HG02610 (cell line): ENCODE measurements at regions not wholly inside any gene's neighbourhood (a gene's known extent, or its start where the extent isn't known, plus 50 kb on each side); places are given as distances from the start of the nearest gene placed in this dataset.

Source experiments
- ATAC-seq: cut with Tn5 transposase; IDR thresholded peaks from one replicate; pipeline ENCODE4 v1.9.1; 2021; ENCODE audit warnings: mild to moderate bottlenecking, moderate library complexity; ENCODE audit not compliant: unreplicated experiment

DNA sequence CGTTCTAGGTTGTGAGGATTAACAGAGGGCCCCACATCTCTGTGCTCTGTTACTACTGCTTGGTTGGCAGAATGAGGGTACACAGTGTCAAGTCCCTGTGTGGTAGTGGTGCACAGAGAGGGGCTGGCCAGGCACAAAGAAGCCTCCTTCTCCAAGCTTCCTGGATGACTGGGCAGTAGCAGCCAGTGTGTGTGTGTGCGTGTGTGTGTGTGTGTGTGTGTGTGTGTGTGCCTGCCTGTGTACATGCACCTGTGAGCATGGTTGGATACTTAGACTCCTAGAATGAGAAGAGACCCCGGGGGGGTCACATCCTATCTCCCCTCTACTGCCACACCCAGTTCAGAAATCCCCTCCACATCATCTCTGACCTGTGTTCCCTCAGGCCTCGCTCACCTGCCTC is 146.7 kb upstream of the UNC5B start:
- ATAC-seq = no peak

DNA sequence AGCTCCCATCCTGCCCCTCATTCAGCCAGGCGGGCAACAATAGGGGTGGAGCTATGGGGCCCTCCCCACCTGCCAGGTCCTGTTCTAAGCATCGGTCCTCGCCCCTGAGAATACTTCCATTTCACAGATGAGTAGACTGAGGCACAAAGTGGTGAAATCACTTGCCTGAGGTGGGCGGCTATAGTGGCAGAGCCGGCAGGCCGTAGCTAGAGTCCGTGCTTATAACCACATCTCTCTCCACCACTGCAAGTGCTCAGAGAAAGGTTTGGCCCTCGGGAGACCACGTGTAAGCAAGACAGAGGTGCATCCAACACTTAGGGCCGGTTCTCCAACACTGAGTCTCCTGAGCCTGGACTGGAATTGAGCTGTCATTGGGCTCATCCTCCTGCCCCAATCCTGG is 145.8 kb upstream of the UNC5B start:
- no peak for ATAC-seq

DNA sequence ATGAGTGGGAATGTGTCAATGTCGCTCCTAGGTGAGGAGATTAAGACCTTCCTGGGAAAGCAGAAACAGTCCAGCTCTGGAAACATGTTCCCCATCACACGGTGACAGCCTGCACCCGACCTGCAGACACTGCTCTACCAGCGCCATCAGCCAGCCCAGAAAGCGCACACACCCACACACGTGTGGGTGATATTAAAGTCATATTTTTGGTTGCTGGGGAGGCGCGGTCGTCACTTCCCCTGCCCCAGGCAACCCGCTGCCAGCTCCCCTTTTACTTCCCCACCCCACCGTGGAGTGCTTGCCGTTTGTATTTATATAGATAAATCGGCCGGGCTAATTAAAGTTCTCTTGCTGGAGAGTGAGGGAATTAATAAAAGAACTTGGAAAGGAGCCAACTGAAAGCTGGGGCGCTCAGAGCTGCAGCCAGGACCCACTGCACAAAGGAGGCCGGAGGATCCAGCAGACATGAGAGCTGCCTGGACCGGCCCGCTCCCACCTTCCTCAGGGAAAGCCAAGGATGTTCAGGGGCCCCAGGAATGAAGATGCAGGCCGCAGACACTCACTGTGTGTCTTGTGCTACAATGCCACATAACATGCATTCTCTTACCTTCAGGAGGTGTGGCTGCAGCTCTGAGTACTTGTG is 145.2 kb upstream of the UNC5B start:
- ATAC-seq = no peak

DNA sequence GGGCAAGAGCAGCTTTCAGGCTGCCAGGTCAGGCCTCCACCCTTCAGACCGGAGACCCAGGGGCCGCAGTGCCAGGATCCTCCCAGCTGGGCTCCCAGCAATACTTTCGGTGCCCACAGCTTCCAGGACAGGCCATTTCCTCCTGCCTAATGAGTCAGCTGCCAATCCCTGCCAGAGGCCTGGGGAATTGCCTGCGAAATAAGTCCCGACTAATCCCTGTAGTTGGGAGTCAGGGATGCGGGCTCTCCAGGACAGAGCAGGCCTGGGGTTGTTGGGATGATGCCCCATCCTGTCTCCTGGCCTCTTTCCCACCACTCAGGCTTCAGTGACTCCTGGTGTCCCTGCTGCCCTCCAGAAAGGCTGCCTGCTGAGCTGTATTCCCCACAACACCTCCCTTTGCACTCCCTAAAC is 143.5 kb upstream of the UNC5B start:
- no peak for ATAC-seq

DNA sequence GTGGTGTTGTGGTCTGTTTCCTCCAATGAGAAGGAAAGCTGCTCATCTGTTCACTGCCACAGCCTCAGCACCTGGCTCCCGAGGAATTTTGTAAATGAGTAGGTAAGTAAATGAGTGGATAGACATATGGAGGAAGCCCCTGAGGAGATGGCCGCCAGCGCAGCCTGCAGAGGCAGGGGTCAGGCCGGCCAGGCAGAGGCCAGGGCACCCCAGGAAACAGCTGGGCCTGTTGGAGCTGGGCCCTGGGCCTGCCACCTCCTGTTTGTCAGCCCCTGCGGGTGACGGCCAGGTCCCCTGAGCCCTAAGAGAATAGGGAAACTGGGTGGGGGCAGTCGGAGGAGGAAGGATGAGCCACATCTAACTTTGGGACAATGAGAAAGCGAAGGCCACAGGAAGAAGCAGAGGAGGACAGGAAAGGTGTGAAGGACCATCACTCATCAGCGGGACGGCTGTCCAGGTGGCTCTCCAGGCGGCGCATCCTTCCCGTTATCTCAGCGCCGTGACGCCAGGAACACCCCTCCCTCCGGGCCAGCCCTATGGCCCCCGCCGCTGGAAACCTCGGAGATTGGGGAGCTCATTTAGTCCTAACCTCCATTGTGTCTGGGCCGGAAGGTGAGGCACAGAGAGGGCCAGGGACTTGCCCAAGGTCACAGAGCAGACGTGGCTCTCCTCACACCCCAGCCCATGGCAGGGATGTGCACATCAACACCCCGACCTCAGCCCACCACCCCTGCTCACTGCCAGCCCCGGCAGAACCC is 142.3 kb upstream of the UNC5B start:
- ATAC-seq = no peak

DNA sequence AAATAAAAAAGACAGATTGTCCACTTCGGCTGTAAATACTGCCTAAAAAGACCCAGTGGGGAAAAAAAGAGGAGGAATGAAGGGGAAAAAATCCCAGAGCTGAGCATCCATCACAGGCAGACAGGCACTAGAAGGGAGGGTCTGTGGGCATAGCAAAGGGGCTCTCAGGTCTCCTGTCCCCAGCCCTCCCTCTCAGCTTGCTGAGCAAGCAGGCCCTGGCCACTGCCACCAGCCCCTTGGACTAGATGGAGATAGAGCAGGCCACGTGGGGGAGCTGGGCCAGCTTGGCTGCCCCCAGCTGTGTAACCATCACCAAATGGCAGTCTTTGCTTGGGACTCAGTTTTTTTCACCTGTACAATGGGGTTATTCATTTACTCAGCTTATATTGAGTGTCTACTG is 141.6 kb upstream of the UNC5B start:
- ATAC-seq = no peak

DNA sequence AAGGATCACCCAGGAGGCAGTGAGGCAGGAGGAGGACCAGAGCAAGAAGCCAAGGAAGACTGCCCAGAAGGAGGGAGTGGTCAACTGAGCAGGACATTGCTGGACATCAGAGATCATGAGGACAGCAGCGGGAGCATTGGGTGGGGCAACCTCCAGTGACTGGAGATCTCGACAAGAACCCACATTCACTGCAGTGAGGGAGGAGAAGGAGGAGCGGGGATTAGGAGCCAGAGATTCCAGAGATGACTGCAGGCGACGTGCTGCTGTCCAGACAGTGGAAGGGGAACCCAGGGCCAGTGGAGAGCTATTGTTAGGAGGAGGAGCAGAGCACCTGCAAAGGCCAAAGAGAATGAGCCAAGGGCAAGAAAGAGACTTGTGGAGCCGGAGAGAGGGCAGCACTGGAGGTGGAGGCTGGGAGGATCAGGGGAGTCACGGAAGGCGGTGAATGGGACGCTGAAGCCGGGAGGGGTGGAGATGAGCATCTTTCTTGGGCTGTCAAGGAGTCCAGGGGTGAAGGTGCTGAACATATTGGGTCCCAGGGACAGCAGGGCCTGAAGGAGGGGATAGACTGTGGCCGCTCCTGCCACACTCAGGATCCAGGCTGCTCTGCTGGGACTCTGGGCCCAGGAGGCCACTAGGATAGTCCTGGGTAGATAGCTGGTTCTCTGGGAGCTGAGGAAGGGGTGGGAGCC is 140.1 kb upstream of the UNC5B start:
- no peak for ATAC-seq

DNA sequence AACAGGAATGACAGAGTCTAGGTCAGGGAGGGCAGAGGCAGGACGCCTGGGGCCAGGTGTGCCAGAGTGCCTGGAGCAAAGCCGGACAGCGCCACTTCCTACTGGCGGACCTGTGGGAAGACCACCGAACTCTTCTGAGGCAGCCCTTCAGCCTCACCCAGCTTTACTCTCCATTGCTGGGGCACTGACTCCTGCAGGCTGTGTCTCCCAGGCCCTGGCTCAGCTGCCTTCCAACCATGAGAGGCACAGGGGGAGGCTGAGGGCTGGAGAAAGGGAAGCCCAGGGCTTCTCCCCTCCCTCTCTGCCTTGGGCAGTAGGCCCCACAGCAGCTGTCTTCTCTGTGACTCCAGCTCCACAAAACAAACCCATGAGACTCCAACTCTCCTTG is 139.6 kb upstream of the UNC5B start:
- no peak for ATAC-seq

DNA sequence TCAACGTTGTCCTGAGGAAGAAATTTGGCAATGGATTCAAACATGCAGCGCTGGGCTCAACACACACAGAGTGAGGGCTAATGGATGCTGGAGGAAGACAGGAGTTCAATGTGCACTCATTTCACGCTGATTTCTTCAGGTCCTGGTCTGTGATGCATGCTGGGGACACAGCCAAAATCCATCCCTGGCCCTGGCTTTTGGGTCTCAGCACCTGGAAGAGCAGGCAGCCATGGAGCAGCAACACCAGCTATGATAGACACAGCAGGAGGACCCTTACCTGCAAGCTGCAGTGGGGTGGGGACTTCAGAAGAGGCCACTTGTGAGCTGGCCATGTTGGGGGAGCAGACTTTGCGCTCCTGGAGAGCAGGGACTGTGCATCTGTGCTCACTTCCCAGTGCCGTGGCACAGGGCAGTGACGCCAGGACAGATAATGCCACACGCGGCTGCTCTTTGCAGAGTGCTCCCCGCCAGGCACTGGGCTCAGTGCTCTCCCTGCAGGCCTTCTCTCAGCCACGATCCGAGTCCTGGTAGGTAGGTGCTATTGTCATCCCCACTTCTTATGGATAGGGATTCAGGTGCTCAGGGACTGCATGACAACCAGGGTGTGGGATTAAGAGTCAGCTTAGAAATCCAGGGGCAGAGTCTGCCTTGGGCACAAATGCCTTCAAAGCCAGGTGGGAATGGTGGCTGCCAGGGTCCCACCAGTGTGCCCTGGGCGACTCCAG is 138.8 kb upstream of the UNC5B start:
- no peak for ATAC-seq

DNA sequence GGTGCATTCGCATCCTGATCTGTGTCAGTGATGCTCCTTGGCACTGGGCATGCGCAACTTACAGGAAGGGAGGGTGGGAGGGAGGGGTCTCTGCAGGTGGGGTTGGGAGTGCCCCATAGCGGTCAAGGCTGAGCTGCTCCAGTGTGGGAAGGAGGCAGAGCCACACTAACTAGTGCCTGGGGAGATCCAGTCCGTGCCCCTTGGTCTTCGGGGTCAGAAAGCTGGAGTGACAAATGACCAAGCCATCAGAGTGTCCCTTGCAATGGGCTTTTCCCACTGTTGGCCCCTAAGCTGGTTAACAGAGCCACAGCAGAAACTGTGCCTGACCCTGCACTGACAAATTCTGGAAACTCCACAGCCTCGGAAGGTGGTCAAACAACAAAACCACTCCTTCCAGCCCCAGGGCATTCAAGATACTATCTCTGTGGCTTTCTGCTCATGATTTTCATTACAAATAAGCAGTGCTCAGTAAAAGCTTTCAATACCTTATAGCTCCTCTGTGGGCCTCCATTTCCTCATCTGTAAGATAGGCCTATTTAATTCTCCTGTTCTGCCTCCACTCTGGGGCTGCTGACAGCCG is 138.1 kb upstream of the UNC5B start:
- ATAC-seq = no peak

DNA sequence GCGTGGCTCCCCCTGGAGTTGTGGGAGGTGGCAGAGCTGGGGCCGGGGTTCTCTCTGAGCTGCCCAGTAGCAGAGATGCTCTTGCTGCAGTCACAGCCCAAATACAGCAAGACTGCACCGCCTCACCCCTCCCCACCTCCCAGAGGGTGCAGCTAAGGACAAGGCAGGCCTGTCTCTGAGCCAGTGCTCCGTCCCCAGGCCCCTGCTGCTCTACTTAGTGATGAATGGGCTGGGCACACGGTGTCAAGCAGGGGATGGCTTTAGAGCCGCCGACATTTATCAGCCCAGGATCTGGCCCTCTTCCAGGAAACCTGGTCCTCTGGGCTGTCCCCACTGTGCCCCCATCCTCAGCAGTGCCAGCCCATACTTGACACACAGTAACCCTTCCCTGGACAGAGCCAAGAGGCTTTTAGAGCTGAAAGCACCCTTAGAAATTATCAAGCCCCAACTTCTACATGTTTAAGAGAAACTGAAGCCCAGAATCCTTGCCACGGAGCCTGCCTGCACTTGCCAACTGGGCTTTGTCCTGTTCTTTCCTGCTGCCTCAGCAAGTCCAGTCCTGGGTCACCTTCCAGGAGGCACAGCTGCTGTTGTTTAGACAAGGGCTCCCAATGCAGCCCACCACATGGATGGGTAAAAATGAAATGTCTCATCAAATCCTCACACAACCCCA is 137.1 kb upstream of the UNC5B start:
- ATAC-seq = no peak

DNA sequence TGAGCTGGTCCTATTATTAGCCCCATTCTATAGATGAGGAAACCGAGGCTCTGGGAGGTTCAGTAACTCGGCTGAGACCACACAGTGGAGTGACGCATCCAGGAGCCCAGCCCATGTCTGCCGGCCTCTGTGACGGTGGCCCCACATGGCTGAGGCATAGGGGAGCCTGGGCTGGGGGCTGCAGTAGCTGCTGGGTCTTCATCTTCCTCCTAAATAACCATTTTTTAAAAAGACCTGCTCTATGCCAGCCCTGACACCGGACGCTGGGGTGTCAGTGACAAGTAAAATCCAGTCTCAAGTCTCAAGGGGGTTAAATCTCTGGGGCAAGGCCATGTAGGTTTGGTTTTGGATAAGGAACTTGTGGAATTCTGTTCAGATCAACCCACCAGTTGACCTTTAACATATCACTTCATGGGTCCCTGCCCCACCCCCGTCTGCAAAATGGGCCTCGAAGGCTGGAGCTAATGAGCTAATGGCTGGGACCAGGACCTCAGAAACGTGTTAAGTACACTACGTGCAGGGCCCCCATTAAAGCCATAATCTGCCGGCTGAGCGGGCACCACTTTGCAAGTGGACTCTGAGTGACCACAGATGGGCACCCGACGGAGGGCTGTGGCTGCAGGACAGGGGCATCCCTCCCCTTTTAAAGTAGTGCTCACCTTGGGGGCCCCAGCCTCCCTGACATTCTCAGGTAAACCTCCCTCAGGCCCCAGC is 136.5 kb upstream of the UNC5B start:
- ATAC-seq = no peak

DNA sequence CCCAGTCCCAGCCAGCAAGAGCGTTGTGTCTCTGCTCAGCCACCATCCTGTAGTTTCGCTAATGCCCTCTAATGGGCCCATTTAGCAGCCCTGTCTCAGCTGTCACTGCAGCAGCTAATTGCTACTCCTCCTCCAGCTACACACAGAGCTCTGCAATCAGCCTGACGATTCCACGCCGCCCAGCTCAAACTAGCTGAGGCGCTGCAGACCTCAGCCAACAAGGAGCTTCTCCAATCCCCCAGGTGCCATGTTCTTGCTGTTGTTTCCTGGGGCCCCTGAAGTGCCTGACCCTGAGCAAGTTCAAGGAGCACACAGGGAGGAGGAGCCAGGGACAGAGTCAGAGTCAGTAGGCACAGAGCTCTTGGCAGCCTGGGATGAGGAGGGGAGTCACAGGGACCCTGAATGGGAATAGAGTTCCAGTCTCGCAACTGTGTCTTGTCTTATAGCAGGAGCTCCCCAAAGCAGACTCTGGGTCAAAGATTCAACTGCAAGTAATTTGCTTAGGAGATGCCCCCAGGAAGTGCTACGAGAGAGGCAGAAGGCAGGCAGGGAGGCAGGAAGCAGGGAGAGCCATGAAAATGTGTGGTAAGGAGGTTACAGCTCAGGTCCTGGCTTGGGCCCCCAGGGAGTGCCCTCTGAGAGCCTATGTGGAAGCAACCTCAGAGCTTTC is 135.8 kb upstream of the UNC5B start:
- ATAC-seq = no peak

DNA sequence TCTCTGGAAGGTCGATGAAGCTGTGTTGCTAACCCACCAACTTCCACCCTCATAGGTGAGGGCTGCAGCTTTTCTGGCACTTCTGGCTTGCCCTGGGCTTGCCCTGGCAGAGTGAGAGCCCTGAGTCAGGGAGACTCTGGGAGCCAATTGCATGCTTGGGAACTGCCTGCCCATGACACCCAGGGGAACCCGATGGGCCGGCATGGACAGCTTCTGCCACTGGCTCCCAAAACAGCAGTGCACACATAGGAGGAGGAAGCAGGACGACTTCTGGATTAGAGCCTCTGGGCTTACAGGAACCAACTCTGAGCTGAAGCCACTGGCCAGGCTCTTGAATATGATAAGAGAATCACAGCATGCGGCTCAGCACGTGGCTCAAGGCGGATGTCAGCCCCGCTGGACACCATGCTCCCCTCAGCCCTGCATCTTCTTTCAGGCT is 135.2 kb upstream of the UNC5B start:
- no peak for ATAC-seq

DNA sequence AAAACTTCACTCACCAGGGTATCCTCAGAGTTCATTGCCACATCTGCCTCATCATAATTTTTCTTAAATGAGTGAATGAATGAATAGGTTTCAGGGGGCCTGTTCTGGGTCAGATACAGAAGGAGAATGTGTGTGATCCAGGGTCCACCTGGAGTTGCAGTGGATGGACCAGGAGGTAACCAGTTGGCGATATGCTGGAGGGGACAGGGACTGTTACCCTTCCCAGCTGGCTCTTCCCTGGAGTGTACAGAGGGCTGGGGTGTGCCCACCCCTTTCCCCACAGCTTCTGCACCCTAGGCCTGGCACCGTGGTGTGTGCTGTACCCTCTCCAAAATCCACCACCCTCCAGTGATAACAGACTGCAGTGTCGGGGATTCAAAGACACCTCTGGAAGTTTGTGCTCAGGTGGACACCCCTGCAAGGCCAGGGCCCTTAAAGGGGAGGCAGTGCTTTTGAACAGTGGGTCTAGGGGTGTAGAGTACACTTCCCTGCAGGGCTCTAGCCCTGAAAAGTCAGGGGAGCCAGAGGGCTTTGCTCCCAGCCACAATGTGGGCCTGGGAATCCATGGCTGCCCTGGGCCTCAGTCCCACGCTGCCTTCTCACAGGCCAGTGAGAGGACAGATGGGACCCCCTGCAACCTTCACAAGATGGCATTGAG is 134.4 kb upstream of the UNC5B start:
- no peak for ATAC-seq

DNA sequence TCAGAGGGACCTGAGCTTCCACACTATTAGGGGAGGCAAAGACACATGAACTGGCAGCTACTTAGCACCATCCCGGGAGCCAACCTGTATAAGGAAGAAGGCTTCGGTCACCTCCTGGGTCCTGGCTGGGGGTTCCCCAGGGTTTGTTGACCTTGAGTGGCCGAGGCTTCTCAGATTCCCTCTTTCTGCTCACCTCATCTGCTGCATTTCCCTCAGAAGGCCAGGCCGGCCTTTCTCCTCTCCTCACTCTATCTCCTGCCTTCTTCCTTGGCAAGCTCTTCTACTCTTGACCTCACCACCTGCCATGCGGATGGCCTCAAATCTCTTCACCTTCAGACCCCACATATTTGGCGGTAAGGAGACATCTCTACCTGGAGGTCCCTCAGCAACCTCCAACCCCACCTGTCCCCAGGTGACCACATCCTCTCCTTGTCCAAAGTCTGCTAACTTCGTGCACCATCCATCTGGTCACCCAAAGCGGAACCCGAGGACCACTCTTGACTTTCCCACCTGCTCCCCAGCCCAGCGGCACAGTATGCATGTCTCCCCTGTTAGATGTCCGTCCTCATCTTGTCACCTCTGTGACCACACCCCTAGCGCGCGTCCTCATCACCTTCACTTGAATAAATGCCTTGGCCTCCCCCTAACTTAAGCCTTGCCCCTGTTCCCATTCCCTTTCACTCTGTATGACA is 133.8 kb upstream of the UNC5B start:
- ATAC-seq = no peak

DNA sequence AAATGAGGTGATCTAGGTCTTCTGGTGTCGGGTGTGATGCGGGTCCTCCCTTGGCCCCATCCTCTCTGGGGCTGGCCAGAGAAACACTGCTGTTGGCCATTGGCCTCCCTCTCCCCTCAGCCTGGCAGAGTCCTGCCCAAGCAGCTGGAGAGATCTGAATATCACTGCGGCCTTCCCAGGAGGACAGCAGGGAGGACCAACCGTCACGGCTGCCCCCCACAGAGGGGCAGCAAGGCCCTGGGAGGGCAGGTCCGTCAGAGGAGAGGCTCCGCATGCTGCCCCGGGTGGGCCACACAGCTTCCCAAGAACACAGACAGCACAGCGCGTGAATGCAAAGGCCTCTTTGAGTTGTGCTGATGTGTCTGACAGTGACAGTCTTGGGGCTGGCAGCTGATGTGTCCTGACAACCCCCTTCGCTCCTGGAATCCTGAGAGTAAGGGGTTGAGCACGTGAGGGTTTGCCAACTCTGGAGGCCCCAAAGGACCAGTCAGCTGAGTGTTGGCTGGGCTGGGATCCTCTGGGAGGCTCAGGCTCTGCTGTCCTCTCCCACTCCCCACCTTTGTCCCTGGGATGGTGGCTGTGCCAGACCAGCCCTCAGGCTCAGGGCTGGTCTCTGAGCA is 132.5 kb upstream of the UNC5B start:
- ATAC-seq = no peak
